ENCODE measurements at regions not wholly inside any gene's neighbourhood (a gene's known extent, or its start where the extent isn't known, plus 50 kb on each side); places are given as distances from the start of the nearest gene placed in this dataset.

- no peak overlapping the region for H3K4me3 ChIP-seq (ENCODE audit: low read depth in 1 of 3, low read length in 3 of 3)
- H3K4me1 ChIP-seq (ENCODE audit: control insufficient read depth in 4 of 4, insufficient read depth in 4 of 4, low read length in 3 of 4): no peaks in the 10 kb centered on the region
- no peak for DNase-seq (ENCODE audit: low spot score)
- WGBS: 92% methylated on average over 3 of the region's 3 CpGs
- H3K9ac ChIP-seq (ENCODE audit: low read depth in 1 of 2, low read length in 2 of 2): no peak overlapping the region
- TF ChIP-seq REST (IDR thresholded peaks at IDR 0.05): no peak
- TF ChIP-seq MAX (IDR thresholded peaks at IDR 0.05): no peak
- no peak for TF ChIP-seq HNF4A (conservative IDR thresholded peaks at IDR 0.05)
- no peak for TF ChIP-seq HNF4G (IDR thresholded peaks at IDR 0.05)
- TF ChIP-seq NR2F2 (IDR thresholded peaks at IDR 0.05): no peak
- TF ChIP-seq YY1 (IDR thresholded peaks at IDR 0.05): no peak
- TF ChIP-seq JUND (IDR thresholded peaks at IDR 0.05): no peak
- no peak overlapping the region for H3K27ac ChIP-seq (ENCODE audit: low read depth in 1 of 2, low read length in 2 of 2)
- no peaks in the 10 kb centered on the region for H3K27me3 ChIP-seq (ENCODE audit: control insufficient read depth in 4 of 4, insufficient read depth in 4 of 4, low read length in 3 of 4)
- no peaks in the 10 kb centered on the region for H3K36me3 ChIP-seq (ENCODE audit: control insufficient read depth in 4 of 4, insufficient read depth in 3 of 4, low read depth in 1 of 4, low read length in 3 of 4)
- H3K9me3 ChIP-seq (ENCODE audit: control insufficient read depth in 4 of 4, low read length in 3 of 4): no peaks in the 10 kb centered on the region
Measured at GRCh38 chr6:121582262-121582661, 146.8 kb downstream of the GJA1 start.

- WGBS: 65% methylated on average over 4 of the region's 4 CpGs
- DNase-seq (ENCODE audit: low spot score): no peak
- H3K27ac ChIP-seq (ENCODE audit: low read depth in 1 of 2, low read length in 2 of 2): no peak overlapping the region
Measured at GRCh38 chr6:121584586-121585369, 149.3 kb downstream of the GJA1 start.

GRCh38 chr6:121590438-121590837, 155.0 kb downstream of the GJA1 start:
- H3K9ac ChIP-seq (ENCODE audit: low read depth in 1 of 2, low read length in 2 of 2): no peak overlapping the region
- no peaks in the 10 kb centered on the region for H3K36me3 ChIP-seq (ENCODE audit: control insufficient read depth in 4 of 4, insufficient read depth in 3 of 4, low read depth in 1 of 4, low read length in 3 of 4)
- H3K27ac ChIP-seq (ENCODE audit: low read depth in 1 of 2, low read length in 2 of 2): no peak overlapping the region
- no peak for DNase-seq (ENCODE audit: low spot score)
- no peaks in the 10 kb centered on the region for H3K4me1 ChIP-seq (ENCODE audit: control insufficient read depth in 4 of 4, insufficient read depth in 4 of 4, low read length in 3 of 4)
- H3K27me3 ChIP-seq (ENCODE audit: control insufficient read depth in 4 of 4, insufficient read depth in 4 of 4, low read length in 3 of 4): no peaks in the 10 kb centered on the region
- H3K9me3 ChIP-seq (ENCODE audit: control insufficient read depth in 4 of 4, low read length in 3 of 4): no peaks in the 10 kb centered on the region
- H3K4me3 ChIP-seq (ENCODE audit: low read depth in 1 of 3, low read length in 3 of 3): no peak overlapping the region
- WGBS: 39% methylated on average over 2 of the region's 2 CpGs
- no peak for TF ChIP-seq CTCF (IDR thresholded peaks at IDR 0.05; ENCODE audit: low read depth, low read length, missing input control)
- TF ChIP-seq GABPA (IDR thresholded peaks at IDR 0.05 in 1 of 2, conservative IDR thresholded peaks at IDR 0.05 in 1 of 2): no peak
- TF ChIP-seq ZBTB33 (IDR thresholded peaks at IDR 0.05): no peak
- TF ChIP-seq TAF1 (conservative IDR thresholded peaks at IDR 0.05): no peak
- TF ChIP-seq NR2F2 (IDR thresholded peaks at IDR 0.05): no peak
- TF ChIP-seq MAX (IDR thresholded peaks at IDR 0.05): no peak
- TF ChIP-seq RXRA (IDR thresholded peaks at IDR 0.05): no peak
- no peak for TF ChIP-seq FOXA1 (IDR thresholded peaks at IDR 0.05)
- TF ChIP-seq EGR1 (IDR thresholded peaks at IDR 0.05; ENCODE audit: low read depth in 2 of 2): no peak
- TF ChIP-seq SP1 (IDR thresholded peaks at IDR 0.05): no peak
- no peak for TF ChIP-seq HNF4A (conservative IDR thresholded peaks at IDR 0.05)
- TF ChIP-seq JUND (IDR thresholded peaks at IDR 0.05): no peak
- no peak for TF ChIP-seq HNF4G (IDR thresholded peaks at IDR 0.05)
- TF ChIP-seq RAD21 (IDR thresholded peaks at IDR 0.05): no peak
- TF ChIP-seq YY1 (IDR thresholded peaks at IDR 0.05): no peak
- no peak for TF ChIP-seq FOXA2 (IDR thresholded peaks at IDR 0.05)
- TF ChIP-seq ATF3 (IDR thresholded peaks at IDR 0.05): no peak

More at GRCh38 chr6:121584586-121585369, 149.3 kb downstream of the GJA1 start:
- Histone ChIP-seq H3K4me3 (ENCODE audit: low read depth in 1 of 3, low read length in 3 of 3) (no peak overlapping the region), H3K9me3 (ENCODE audit: control insufficient read depth in 4 of 4, low read length in 3 of 4) (no peaks in the 10 kb centered on the region), H3K36me3 (ENCODE audit: control insufficient read depth in 4 of 4, insufficient read depth in 3 of 4, low read depth in 1 of 4, low read length in 3 of 4) (no peaks in the 10 kb centered on the region), H3K9ac (ENCODE audit: low read depth in 1 of 2, low read length in 2 of 2) (no peak overlapping the region), H3K27me3 (ENCODE audit: control insufficient read depth in 4 of 4, insufficient read depth in 4 of 4, low read length in 3 of 4) (no peaks in the 10 kb centered on the region), H3K4me1 (ENCODE audit: control insufficient read depth in 4 of 4, insufficient read depth in 4 of 4, low read length in 3 of 4) (no peaks in the 10 kb centered on the region)
- TF ChIP-seq TAF1 (conservative IDR thresholded peaks at IDR 0.05) (no peak), SP1 (IDR thresholded peaks at IDR 0.05) (no peak), EGR1 (IDR thresholded peaks at IDR 0.05; ENCODE audit: low read depth in 2 of 2) (no peak), GABPA (IDR thresholded peaks at IDR 0.05 in 1 of 2, conservative IDR thresholded peaks at IDR 0.05 in 1 of 2) (no peak), HNF4G (IDR thresholded peaks at IDR 0.05) (no peak)

Measured in liver (tissue), 8 donors.